Parathyroid adenoma (tissue), 2 donors: ENCODE measurements at regions not wholly inside any gene's neighbourhood (a gene's known extent, or its start where the extent isn't known, plus 50 kb on each side); places are given as distances from the start of the nearest gene placed in this dataset.

Source experiments
- H2AFZ ChIP-seq: fragments of 300-600 bp; sonication (generic); one replicate; pipeline ENCODE4 v1.7.0; 2017; ENCODE audit warnings: antibody characterized with exemption, mild to moderate bottlenecking
- H3K27ac ChIP-seq: fragments of 300-600 bp; sonication (generic); one replicate; pipeline ENCODE4 v1.7.0; 2017
- H3K27me3 ChIP-seq: fragments of 300-600 bp; sonication (generic); one replicate; pipeline ENCODE4 v1.7.0; 2017; ENCODE audit warnings: low read length; ENCODE audit not compliant: control insufficient read depth, insufficient read depth
- H3K36me3 ChIP-seq: fragments of 300-600 bp; sonication (generic); one replicate; pipeline ENCODE4 v1.7.0; 2017; ENCODE audit warnings: low read length; ENCODE audit not compliant: control insufficient read depth, insufficient read depth
- H3K4me1 ChIP-seq: fragments of 300-600 bp; sonication (generic); one replicate; pipeline ENCODE4 v1.7.0; 2017; ENCODE audit warnings: control low read depth
- H3K4me2 ChIP-seq: fragments of 300-600 bp; sonication (generic); one replicate; pipeline ENCODE4 v1.7.0; 2017; ENCODE audit warnings: low read length
- H3K4me3 ChIP-seq: fragments of 300-600 bp; sonication (generic); one replicate; pipeline ENCODE4 v1.7.0; 2017; ENCODE audit warnings: low read depth, low read length
- H3K79me2 ChIP-seq: fragments of 300-600 bp; sonication (generic); one replicate; pipeline ENCODE4 v1.7.0; 2017; ENCODE audit warnings: control low read depth
- H3K9ac ChIP-seq: fragments of 300-600 bp; sonication (generic); one replicate; pipeline ENCODE4 v1.7.0; 2017; ENCODE audit warnings: mild to moderate bottlenecking
- H3K9me3 ChIP-seq: fragments of 300-600 bp; sonication (generic); one replicate; pipeline ENCODE4 v1.7.0; 2017; ENCODE audit warnings: low read length; ENCODE audit not compliant: control insufficient read depth
- CTCF ChIP-seq: fragments of 300-600 bp; sonication (generic); IDR thresholded peaks from one replicate; pipeline ENCODE4 v1.7.0; 2017; ENCODE audit warnings: antibody characterized with exemption, mild to moderate bottlenecking
- donor health status: primary hyperparathyroidism.

GRCh38 chr11:92276773-92277172 lies 52.2 kb downstream of the FAT3 start:
- H3K4me1 ChIP-seq = no peaks in the 10 kb centered on the region
- H3K4me3 ChIP-seq = no peak overlapping the region
- no peak overlapping the region for H3K27ac ChIP-seq
- H2AFZ ChIP-seq = no peak overlapping the region
- H3K27me3 ChIP-seq = no peaks in the 10 kb centered on the region
- H3K79me2 ChIP-seq = no peaks in the 10 kb centered on the region
- H3K9ac ChIP-seq = no peak overlapping the region
- H3K36me3 ChIP-seq = no peaks in the 10 kb centered on the region
- no peak overlapping the region for H3K4me2 ChIP-seq
- H3K9me3 ChIP-seq = no peaks in the 10 kb centered on the region
- no peak for TF ChIP-seq CTCF

- Histone ChIP-seq H3K4me3 (no peak overlapping the region), H3K4me2 (no peak overlapping the region), H3K36me3 (no peaks in the 10 kb centered on the region), H3K9ac (no peak overlapping the region), H3K9me3 (no peaks in the 10 kb centered on the region), H3K4me1 (no peaks in the 10 kb centered on the region), H3K27me3 (no peaks in the 10 kb centered on the region), H3K79me2 (no peaks in the 10 kb centered on the region), H2AFZ (no peak overlapping the region), H3K27ac (no peak overlapping the region)
- TF ChIP-seq CTCF = no peak
Observed at GRCh38 chr11:92277871-92278270, 53.3 kb downstream of the FAT3 start.

GRCh38 chr11:92278791-92279433 lies 54.3 kb downstream of the FAT3 start:
- no peak for TF ChIP-seq CTCF
- H3K4me1 ChIP-seq = no peaks in the 10 kb centered on the region
- no peak overlapping the region for H2AFZ ChIP-seq
- H3K4me3 ChIP-seq = no peak overlapping the region
- H3K4me2 ChIP-seq = no peak overlapping the region
- no peaks in the 10 kb centered on the region for H3K9me3 ChIP-seq
- no peak overlapping the region for H3K9ac ChIP-seq
- H3K27me3 ChIP-seq = no peaks in the 10 kb centered on the region
- H3K27ac ChIP-seq = no peak overlapping the region
- H3K79me2 ChIP-seq = no peaks in the 10 kb centered on the region
- H3K36me3 ChIP-seq = no peaks in the 10 kb centered on the region

GRCh38 chr11:92284107-92284506 lies 59.5 kb downstream of the FAT3 start:
- Histone ChIP-seq H3K36me3 (no peaks in the 10 kb centered on the region), H2AFZ (no peak overlapping the region), H3K79me2 (no peaks in the 10 kb centered on the region), H3K4me1 (no peaks in the 10 kb centered on the region), H3K4me2 (no peak overlapping the region), H3K27me3 (no peaks in the 10 kb centered on the region), H3K4me3 (no peak overlapping the region), H3K9ac (no peak overlapping the region), H3K9me3 (no peaks in the 10 kb centered on the region), H3K27ac (no peak overlapping the region)
- no peak for TF ChIP-seq CTCF

GRCh38 chr11:92284558-92284957 lies 59.9 kb downstream of the FAT3 start:
- H3K27ac ChIP-seq = no peak overlapping the region
- TF ChIP-seq CTCF = no peak
- H3K36me3 ChIP-seq = no peaks in the 10 kb centered on the region
- H2AFZ ChIP-seq = no peak overlapping the region
- no peak overlapping the region for H3K4me2 ChIP-seq
- H3K9ac ChIP-seq = no peak overlapping the region
- no peak overlapping the region for H3K4me3 ChIP-seq
- no peaks in the 10 kb centered on the region for H3K4me1 ChIP-seq
- no peaks in the 10 kb centered on the region for H3K9me3 ChIP-seq
- H3K79me2 ChIP-seq = no peaks in the 10 kb centered on the region
- H3K27me3 ChIP-seq = no peaks in the 10 kb centered on the region
